HCT116 (cell line): ENCODE measurements at regions not wholly inside any gene's neighbourhood (a gene's known extent, or its start where the extent isn't known, plus 50 kb on each side); places are given as distances from the start of the nearest gene placed in this dataset.

Experiments used
- ATAC-seq: fragments of 200-7000 bp; cut with Tn5 transposase; 2 replicates; pipeline ENCODE4 v1.9.1; 2020; ENCODE audit warnings: mild to moderate bottlenecking, moderate library complexity
- BruUV-seq: library from RNA; stranded (reverse); fragments of 400-500 nt; replicated peaks from 2 replicates; lab custom pipeline; 2021; lab: Mats Ljungman, UMichigan
- CTCF ChIA-PET: fragments of 300-600 bp; sonication (Branson Sonifier 250); formaldehyde crosslinking; loops from one replicate; lab custom pipeline; 2021; ENCODE audit warnings: antibody characterized with exemption; lab: Charles Lee
- POLR2A ChIA-PET: fragments of 300-600, 350-600 bp; sonication (Branson Sonifier 250); formaldehyde crosslinking; loops from one replicate; lab custom pipeline; 2021; ENCODE audit warnings: antibody characterized with exemption; lab: Charles Lee
- RAD21 ChIA-PET, 2 experiments: fragments of 300-600 bp; sonication (Branson Sonifier 250); formaldehyde crosslinking; loops; one replicate each; lab custom pipeline; 2023; ENCODE audit warnings: low total read pairs in 2 of 2; ENCODE audit not compliant: uncharacterized antibody in 2 of 2, unreplicated experiment in 2 of 2, low non-redundant PET in 1 of 2; lab: Charles Lee
- DNase-seq: peaks from one replicate; pipeline ENCODE4 v3.0.0-alpha.2; 2010; ENCODE audit warnings: low read depth, low spot score
- H2AFZ ChIP-seq: fragments of 200-600 bp; shearing (Covaris generic), sonication (generic); 2 replicates; pipeline ENCODE4 v1.6.1; 2017; ENCODE audit warnings: low read depth, mixed run types, mixed read lengths, antibody characterized with exemption, low read length; ENCODE audit not compliant: poor library complexity, severe bottlenecking
- H3K27ac ChIP-seq: 2 replicates; pipeline ENCODE4 v1.5.1; 2012; ENCODE audit warnings: low read depth, low read length
- H3K27me3 ChIP-seq: fragments of 200-600 bp; sonication (generic); 2 replicates; pipeline ENCODE4 v1.6.1; 2016; ENCODE audit warnings: mixed run types, low read length, mixed read lengths; ENCODE audit not compliant: insufficient read depth
- H3K36me3 ChIP-seq, 2 experiments: fragments of 200-500 bp in 1 of 2; fragments of 200-600 bp in 1 of 2; sonication (Bioruptor generic) in 1 of 2; sonication (generic) in 1 of 2; 2 replicates each; pipeline versions ENCODE4 v1.5.1 to v1.6.1; 2014 to 2016; ENCODE audit warnings: low read length in 2 of 2, inconsistent platforms in 1 of 2, mixed read lengths in 1 of 2, mixed run types in 1 of 2; ENCODE audit not compliant: insufficient read depth in 2 of 2, control insufficient read depth in 1 of 2
- H3K4me1 ChIP-seq, 2 experiments: fragments of 200-600 bp in 1 of 2; sonication (generic) in 1 of 2; 2 replicates each; pipeline versions ENCODE4 v1.5.1 to v1.6.1; 2012 to 2017; ENCODE audit warnings: low read length in 2 of 2, inconsistent platforms in 1 of 2, mild to moderate bottlenecking in 1 of 2, mixed read lengths in 1 of 2, mixed run types in 1 of 2, moderate library complexity in 1 of 2; ENCODE audit not compliant: insufficient read depth in 2 of 2, control insufficient read depth in 1 of 2
- H3K4me2 ChIP-seq: fragments of 200-600 bp; sonication (generic); 2 replicates; pipeline ENCODE4 v1.6.1; 2017; ENCODE audit warnings: mixed run types, low read length, mixed read lengths
- H3K4me3 ChIP-seq, 2 experiments: fragments of 200-600 bp in 1 of 2; sonication (generic) in 1 of 2; replicated peaks in 1 of 2; 2 replicates each; pipeline ENCODE4 v1.5.1; 2011 to 2016; ENCODE audit warnings: low read length in 2 of 2, control low read depth in 1 of 2, low read depth in 1 of 2, mild to moderate bottlenecking in 1 of 2, mixed read lengths in 1 of 2, mixed run types in 1 of 2
- H3K79me2 ChIP-seq: fragments of 200-600 bp; sonication (generic); 2 replicates; pipeline ENCODE4 v1.6.1; 2017; ENCODE audit warnings: mild to moderate bottlenecking, mixed run types, low read length, moderate library complexity, mixed read lengths; ENCODE audit not compliant: insufficient read depth
- H3K9ac ChIP-seq: fragments of 200-600 bp; sonication (generic); 2 replicates; pipeline ENCODE4 v1.6.1; 2016; ENCODE audit warnings: low read length, mixed read lengths
- H3K9me2 ChIP-seq: fragments of 200-600 bp; sonication (generic), shearing (Covaris generic); 2 replicates; pipeline ENCODE4 v1.6.1; 2017; ENCODE audit warnings: mixed run types, mild to moderate bottlenecking, moderate library complexity; ENCODE audit not compliant: insufficient read depth
- H3K9me3 ChIP-seq, 2 experiments: fragments of 200-500 bp in 1 of 2; fragments of 200-600 bp in 1 of 2; sonication (Bioruptor generic) in 1 of 2; sonication (generic) in 1 of 2; 2 replicates each; pipeline ENCODE4 v1.6.1; 2014 to 2017; ENCODE audit warnings: low read length in 2 of 2, mixed read lengths in 2 of 2, inconsistent platforms in 1 of 2, low read depth in 1 of 2, mild to moderate bottlenecking in 1 of 2, mixed run types in 1 of 2, moderate library complexity in 1 of 2; ENCODE audit not compliant: control insufficient read depth in 1 of 2, insufficient read depth in 1 of 2
- H4K20me1 ChIP-seq: fragments of 200-600 bp; sonication (generic), shearing (Covaris generic); 2 replicates; pipeline ENCODE4 v1.6.1; 2017; ENCODE audit warnings: mixed run types, mild to moderate bottlenecking, moderate library complexity; ENCODE audit not compliant: insufficient read depth
- CTCF ChIP-seq, 3 experiments: fragments of 200-600 bp in 1 of 3; sonication (generic) in 1 of 3; IDR thresholded peaks in 2 of 3; conservative IDR thresholded peaks in 1 of 3; 2 replicates each; pipeline ENCODE4 v1.5.1; 2012 to 2017; ENCODE audit warnings: low read depth in 2 of 3, low read length in 2 of 3, antibody characterized with exemption in 1 of 3, borderline replicate concordance in 1 of 3, control low read depth in 1 of 3, mild to moderate bottlenecking in 1 of 3, mixed read lengths in 1 of 3, mixed run types in 1 of 3, moderate library complexity in 1 of 3; ENCODE audit not compliant: insufficient read depth in 1 of 3
- EGR1 ChIP-seq: IDR thresholded peaks from 2 replicates; pipeline ENCODE4 v1.6.1; 2012; ENCODE audit warnings: low read depth
- EZH2phosphoT487 ChIP-seq: fragments of 200-600 bp; IDR thresholded peaks from 2 replicates; pipeline ENCODE4 v1.6.1; 2018; ENCODE audit warnings: antibody characterized with exemption, borderline replicate concordance
- FOSL1 ChIP-seq: IDR thresholded peaks from 2 replicates; pipeline ENCODE4 v1.6.1; 2012; ENCODE audit warnings: low read depth
- JUND ChIP-seq: IDR thresholded peaks from 2 replicates; pipeline ENCODE4 v1.6.1; 2012
- MAX ChIP-seq: IDR thresholded peaks from 2 replicates; pipeline ENCODE4 v1.6.1; 2012
- POLR2A ChIP-seq: IDR thresholded peaks from 2 replicates; pipeline ENCODE4 v1.7.0; 2011; ENCODE audit warnings: borderline replicate concordance; ENCODE audit not compliant: insufficient read depth, insufficient read length; ENCODE audit errors: extremely low read depth
- SP1 ChIP-seq: IDR thresholded peaks from 2 replicates; pipeline ENCODE4 v1.6.1; 2012; ENCODE audit warnings: low read depth
- ZBTB33 ChIP-seq: IDR thresholded peaks from 2 replicates; pipeline ENCODE4 v1.6.1; 2011; ENCODE audit warnings: mild to moderate bottlenecking, low read length, moderate library complexity; ENCODE audit not compliant: insufficient replicate concordance; ENCODE audit errors: extremely low read depth
- ZFX ChIP-seq: fragments of 450-650 bp; IDR thresholded peaks from 2 replicates; pipeline ENCODE4 v1.6.1; 2017
- ZNF274 ChIP-seq: fragments of 200-500 bp; sonication (Bioruptor generic); IDR thresholded peaks from 2 replicates; pipeline ENCODE4 v1.6.1; 2014; ENCODE audit warnings: mild to moderate bottlenecking, low read depth, low read length, inconsistent platforms
- intact Hi-C: fragments of 100-400 bp; cut with micrococcal nuclease; formaldehyde crosslinking; loops from 2 replicates; pipeline ENCODE4 v1.10.0; 2022

- Histone ChIP-seq H3K27ac (no peak overlapping the region), H3K4me2 (no peak overlapping the region), H3K79me2 (no peaks in the 10 kb centered on the region), H3K9ac (no peak overlapping the region), H3K4me1 (no peaks in the 10 kb centered on the region), H3K36me3 (no peaks in the 10 kb centered on the region), H3K27me3 (no peaks in the 10 kb centered on the region), H2AFZ (no peak overlapping the region), H3K9me2 (no peaks in the 10 kb centered on the region), H3K4me3 (no peak overlapping the region), H4K20me1 (no peaks in the 10 kb centered on the region; the same call in 1 of the 2 replicates), H3K9me3 (peaks cover 0 to 9% of the 10 kb centered on the region in 2 experiments; a peak in 1 of 4 replicates)
- RAD21 ChIA-PET, result no interaction called here
- POLR2A ChIA-PET, result no interaction called here
- ATAC-seq (no peak), DNase-seq (no peak)
- TF ChIP-seq POLR2A (no peak), FOSL1 (no peak), ZBTB33 (no peak), JUND (no peak), CTCF (IDR thresholded peaks at IDR 0.05 in 2 of 3, conservative IDR thresholded peaks at IDR 0.05 in 1 of 3; ENCODE audit: borderline replicate concordance in 1 of 3, insufficient read depth in 1 of 3, low read depth in 2 of 3, low read length in 2 of 3) (no peak), ZNF274 (no peak), SP1 (no peak), MAX (no peak), ZFX (no peak), EGR1 (no peak), EZH2phosphoT487 (no peak)
- CTCF ChIA-PET, result no interaction called here
- no TSS peak for BruUV-seq
- intact Hi-C loops, result no loop called here
These were observed 217.8 kb upstream of the ZRANB2 start for GRCh38 chr1:71298633-71299032.
